Activated T-cell treated with anti-CD3 and anti-CD28 coated beads, Interleukin-2, amount 50 U/mL, for 24 hours (primary cell): ENCODE measurements at regions not wholly inside any gene's neighbourhood (a gene's known extent, or its start where the extent isn't known, plus 50 kb on each side); places are given as distances from the start of the nearest gene placed in this dataset.

Experiments
- DNase-seq: peaks from one replicate; pipeline ENCODE4 v3.0.0-alpha.2; 2020
- H3K27ac Mint-ChIP-seq: 2 replicates; pipeline ENCODE4 v1.8.0; 2020; ENCODE audit warnings: mild to moderate bottlenecking, mixed read lengths
- H3K27me3 Mint-ChIP-seq: 2 replicates; pipeline ENCODE4 v1.8.0; 2020; ENCODE audit warnings: mixed read lengths
- H3K36me3 Mint-ChIP-seq: 2 replicates; pipeline ENCODE4 v1.8.0; 2020; ENCODE audit warnings: low read depth, mixed read lengths
- H3K4me1 Mint-ChIP-seq: 2 replicates; pipeline ENCODE4 v1.8.0; 2020; ENCODE audit warnings: low read depth, mixed read lengths
- H3K4me3 Mint-ChIP-seq: 2 replicates; pipeline ENCODE4 v1.8.0; 2020; ENCODE audit warnings: mild to moderate bottlenecking, moderate library complexity, mixed read lengths
- H3K9me3 Mint-ChIP-seq: 2 replicates; pipeline ENCODE4 v1.8.0; 2020; ENCODE audit warnings: mixed read lengths

GRCh38 chrX:97820170-97820569, 936.5 kb downstream of the RPA4 start:
- Mint-ChIP-seq H3K4me3 (no peak overlapping the region), H3K27ac (no peak overlapping the region), H3K27me3 (peaks cover 44% of the 10 kb centered on the region), H3K9me3 (no peaks in the 10 kb centered on the region), H3K4me1 (no peaks in the 10 kb centered on the region), H3K36me3 (no peaks in the 10 kb centered on the region)
- DNase-seq, result no peak

- no peak for DNase-seq
- H3K27ac Mint-ChIP-seq, result no peak overlapping the region
- no peaks in the 10 kb centered on the region for H3K36me3 Mint-ChIP-seq
- no peaks in the 10 kb centered on the region for H3K4me1 Mint-ChIP-seq
- peaks cover 8% of the 10 kb centered on the region for H3K27me3 Mint-ChIP-seq
- H3K4me3 Mint-ChIP-seq, result no peak overlapping the region
- H3K9me3 Mint-ChIP-seq, result no peaks in the 10 kb centered on the region
Measured at GRCh38 chrX:97828471-97828870, 944.8 kb downstream of the RPA4 start.

GRCh38 chrX:97835969-97836368, 952.3 kb downstream of the RPA4 start:
- DNase-seq, result no peak
- Mint-ChIP-seq H3K9me3 (no peaks in the 10 kb centered on the region), H3K27me3 (peaks cover 16% of the 10 kb centered on the region), H3K27ac (no peak overlapping the region), H3K4me1 (no peaks in the 10 kb centered on the region), H3K36me3 (no peaks in the 10 kb centered on the region), H3K4me3 (no peak overlapping the region)

- DNase-seq, result no peak
- Mint-ChIP-seq H3K4me3 (no peak overlapping the region), H3K4me1 (no peaks in the 10 kb centered on the region), H3K36me3 (no peaks in the 10 kb centered on the region), H3K27me3 (peaks cover 11% of the 10 kb centered on the region), H3K27ac (no peak overlapping the region), H3K9me3 (peaks cover 7% of the 10 kb centered on the region)
Measured at GRCh38 chrX:97841544-97842179, 958.0 kb downstream of the RPA4 start.

GRCh38 chrX:97842468-97843199, 958.9 kb downstream of the RPA4 start:
- Mint-ChIP-seq H3K27me3 (peaks cover 8% of the 10 kb centered on the region), H3K9me3 (peaks cover 11% of the 10 kb centered on the region), H3K4me1 (no peaks in the 10 kb centered on the region), H3K36me3 (no peaks in the 10 kb centered on the region), H3K4me3 (no peak overlapping the region), H3K27ac (no peak overlapping the region)
- no peak for DNase-seq

- Mint-ChIP-seq H3K9me3 (peaks cover 11% of the 10 kb centered on the region), H3K4me3 (no peak overlapping the region), H3K27ac (no peak overlapping the region), H3K4me1 (no peaks in the 10 kb centered on the region), H3K36me3 (no peaks in the 10 kb centered on the region), H3K27me3 (peaks cover under 1% of the 10 kb centered on the region)
- DNase-seq, result no peak
Measured at GRCh38 chrX:97843200-97843811, 959.6 kb downstream of the RPA4 start.

- no peaks in the 10 kb centered on the region for H3K27me3 Mint-ChIP-seq
- no peak overlapping the region for H3K4me3 Mint-ChIP-seq
- no peak overlapping the region for H3K27ac Mint-ChIP-seq
- H3K4me1 Mint-ChIP-seq, result no peaks in the 10 kb centered on the region
- no peak for DNase-seq
- H3K36me3 Mint-ChIP-seq, result no peaks in the 10 kb centered on the region
- H3K9me3 Mint-ChIP-seq, result peaks cover 11% of the 10 kb centered on the region
Measured at GRCh38 chrX:97844161-97844560, 960.5 kb downstream of the RPA4 start.

- DNase-seq, result no peak
- Mint-ChIP-seq H3K27me3 (no peaks in the 10 kb centered on the region), H3K4me1 (no peaks in the 10 kb centered on the region), H3K36me3 (no peaks in the 10 kb centered on the region), H3K27ac (no peak overlapping the region), H3K4me3 (no peak overlapping the region), H3K9me3 (peaks cover 11% of the 10 kb centered on the region)
Measured at GRCh38 chrX:97844943-97845342, 961.2 kb downstream of the RPA4 start.

GRCh38 chrX:97845451-97845850, 961.7 kb downstream of the RPA4 start:
- H3K9me3 Mint-ChIP-seq, result peaks cover 11% of the 10 kb centered on the region
- H3K27ac Mint-ChIP-seq, result no peak overlapping the region
- no peaks in the 10 kb centered on the region for H3K27me3 Mint-ChIP-seq
- DNase-seq, result no peak
- no peaks in the 10 kb centered on the region for H3K36me3 Mint-ChIP-seq
- H3K4me1 Mint-ChIP-seq, result no peaks in the 10 kb centered on the region
- no peak overlapping the region for H3K4me3 Mint-ChIP-seq

- Mint-ChIP-seq H3K27me3 (no peaks in the 10 kb centered on the region), H3K4me3 (no peak overlapping the region), H3K9me3 (peaks cover 11% of the 10 kb centered on the region), H3K27ac (no peak overlapping the region), H3K36me3 (no peaks in the 10 kb centered on the region), H3K4me1 (no peaks in the 10 kb centered on the region)
- DNase-seq, result no peak
Measured at GRCh38 chrX:97846228-97846627, 962.5 kb downstream of the RPA4 start.

- H3K36me3 Mint-ChIP-seq, result no peaks in the 10 kb centered on the region
- H3K4me1 Mint-ChIP-seq, result no peaks in the 10 kb centered on the region
- no peak overlapping the region for H3K4me3 Mint-ChIP-seq
- no peak for DNase-seq
- H3K9me3 Mint-ChIP-seq, result peaks cover 11% of the 10 kb centered on the region
- H3K27me3 Mint-ChIP-seq, result no peaks in the 10 kb centered on the region
- H3K27ac Mint-ChIP-seq, result no peak overlapping the region
Measured at GRCh38 chrX:97846718-97847237, 963.1 kb downstream of the RPA4 start.

- Mint-ChIP-seq H3K4me1 (no peaks in the 10 kb centered on the region), H3K27me3 (no peaks in the 10 kb centered on the region), H3K36me3 (no peaks in the 10 kb centered on the region), H3K9me3 (peaks cover 11% of the 10 kb centered on the region), H3K27ac (no peak overlapping the region), H3K4me3 (no peak overlapping the region)
- DNase-seq, result no peak
Measured at GRCh38 chrX:97847885-97848679, 964.4 kb downstream of the RPA4 start.

GRCh38 chrX:97849951-97850350, 966.2 kb downstream of the RPA4 start:
- H3K27me3 Mint-ChIP-seq, result no peaks in the 10 kb centered on the region
- H3K27ac Mint-ChIP-seq, result no peak overlapping the region
- no peak overlapping the region for H3K4me3 Mint-ChIP-seq

GRCh38 chrX:97850911-97851310, 967.2 kb downstream of the RPA4 start:
- DNase-seq, result no peak
- Mint-ChIP-seq H3K4me1 (no peaks in the 10 kb centered on the region), H3K27ac (no peak overlapping the region), H3K9me3 (peaks cover 5% of the 10 kb centered on the region), H3K4me3 (no peak overlapping the region), H3K36me3 (no peaks in the 10 kb centered on the region), H3K27me3 (no peaks in the 10 kb centered on the region)

More at GRCh38 chrX:97849951-97850350, 966.2 kb downstream of the RPA4 start:
- no peak for DNase-seq
- Mint-ChIP-seq H3K9me3 (peaks cover 5% of the 10 kb centered on the region), H3K36me3 (no peaks in the 10 kb centered on the region), H3K4me1 (no peaks in the 10 kb centered on the region)
